Karpas-422 (cell line): ENCODE measurements at regions not wholly inside any gene's neighbourhood (a gene's known extent, or its start where the extent isn't known, plus 50 kb on each side); places are given as distances from the start of the nearest gene placed in this dataset.

ENCODE experiments used
- DNase-seq: peaks from one replicate; pipeline ENCODE4 v3.0.0-alpha.2; 2015
- H2AFZ ChIP-seq: fragments of 200-600 bp; sonication (generic); 2 replicates; pipeline ENCODE4 v1.6.1; 2014; ENCODE audit warnings: antibody characterized with exemption, low read length, mixed read lengths
- H3K27ac ChIP-seq: fragments of 200-600 bp; sonication (generic); 2 replicates; pipeline ENCODE4 v1.5.1; 2014; ENCODE audit warnings: mild to moderate bottlenecking, low read length, moderate library complexity
- H3K27me3 ChIP-seq: fragments of 200-600 bp; sonication (generic); 2 replicates; pipeline ENCODE4 v1.6.1; 2014; ENCODE audit warnings: low read length, mixed read lengths
- H3K36me3 ChIP-seq: fragments of 200-600 bp; sonication (generic); 2 replicates; pipeline ENCODE4 v1.6.1; 2014; ENCODE audit warnings: low read length, mixed read lengths; ENCODE audit not compliant: insufficient read depth
- H3K4me1 ChIP-seq: fragments of 200-600 bp; sonication (generic); 2 replicates; pipeline ENCODE4 v1.6.1; 2014; ENCODE audit warnings: mild to moderate bottlenecking, low read length, mixed read lengths
- H3K4me2 ChIP-seq: fragments of 200-600 bp; sonication (generic); 2 replicates; pipeline ENCODE4 v1.6.1; 2014; ENCODE audit warnings: low read length, low read depth, mild to moderate bottlenecking; ENCODE audit not compliant: poor library complexity, severe bottlenecking
- H3K4me3 ChIP-seq: fragments of 200-600 bp; sonication (generic); 2 replicates; pipeline ENCODE4 v1.5.1; 2014; ENCODE audit warnings: mild to moderate bottlenecking, antibody characterized with exemption, low read length, mixed read lengths
- H3K79me2 ChIP-seq: fragments of 200-600 bp; sonication (generic); 2 replicates; pipeline ENCODE4 v1.6.1; 2014; ENCODE audit warnings: mild to moderate bottlenecking, low read length, mixed read lengths
- H3K9ac ChIP-seq: fragments of 200-600 bp; sonication (generic); 2 replicates; pipeline ENCODE4 v1.6.0; 2014; ENCODE audit warnings: low read length
- H3K9me2 ChIP-seq: fragments of 200-600 bp; sonication (generic), shearing (Covaris generic); replicated peaks from 2 replicates; pipeline ENCODE4 v1.6.0; 2014; ENCODE audit warnings: mild to moderate bottlenecking, low read length, moderate library complexity; ENCODE audit not compliant: insufficient read depth
- H3K9me3 ChIP-seq: fragments of 300-700, 200-600 bp; sonication (generic); 2 replicates; pipeline ENCODE4 v1.6.1; 2014; ENCODE audit warnings: low read length, mixed read lengths
- H4K20me1 ChIP-seq: fragments of 200-600 bp; sonication (generic); 2 replicates; pipeline ENCODE4 v1.6.1; 2014; ENCODE audit warnings: mild to moderate bottlenecking, antibody characterized with exemption, low read length, low read depth; ENCODE audit not compliant: insufficient read depth

DNA sequence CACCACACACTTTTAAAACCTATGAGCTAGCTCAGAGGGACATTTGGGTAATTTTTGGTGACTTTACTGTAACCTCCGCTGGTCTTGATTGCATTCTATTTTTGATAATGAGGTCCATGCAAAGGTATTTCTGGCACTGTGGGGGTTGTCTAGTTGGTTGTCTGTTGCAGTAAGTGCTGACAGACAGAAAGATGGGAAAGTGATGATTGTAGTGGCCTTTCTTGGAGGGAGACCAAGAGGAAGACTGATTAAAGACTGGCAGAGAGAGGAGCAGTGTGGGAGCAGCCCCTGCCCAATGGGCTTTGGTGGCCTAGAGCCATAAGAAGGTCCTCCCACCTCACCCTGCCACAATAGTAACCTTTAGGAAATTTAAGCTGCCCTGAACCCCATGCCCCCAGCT lies 173.4 kb upstream of the CTBP2 start:
- no peaks in the 10 kb centered on the region for H3K36me3 ChIP-seq
- no peaks in the 10 kb centered on the region for H3K9me3 ChIP-seq
- H3K27ac ChIP-seq: no peak overlapping the region
- H3K79me2 ChIP-seq: no peaks in the 10 kb centered on the region
- no peaks in the 10 kb centered on the region for H3K4me1 ChIP-seq
- no peaks in the 10 kb centered on the region for H3K9me2 ChIP-seq
- no peak overlapping the region for H3K4me3 ChIP-seq
- no peak overlapping the region for H3K9ac ChIP-seq
- no peak overlapping the region for H2AFZ ChIP-seq
- no peak overlapping the region for H3K4me2 ChIP-seq
- H4K20me1 ChIP-seq: no peaks in the 10 kb centered on the region
- DNase-seq: no peak
- H3K27me3 ChIP-seq: no peaks in the 10 kb centered on the region

GRCh38 chr10:125333209-125333591 lies 172.8 kb upstream of the CTBP2 start:
- no peak overlapping the region for H2AFZ ChIP-seq
- no peaks in the 10 kb centered on the region for H3K4me1 ChIP-seq
- no peak overlapping the region for H3K4me3 ChIP-seq
- DNase-seq: no peak
- no peaks in the 10 kb centered on the region for H3K9me2 ChIP-seq
- H3K9ac ChIP-seq: no peak overlapping the region
- no peaks in the 10 kb centered on the region for H3K27me3 ChIP-seq
- H3K79me2 ChIP-seq: no peaks in the 10 kb centered on the region
- no peaks in the 10 kb centered on the region for H4K20me1 ChIP-seq
- no peak overlapping the region for H3K27ac ChIP-seq
- no peaks in the 10 kb centered on the region for H3K36me3 ChIP-seq
- no peaks in the 10 kb centered on the region for H3K9me3 ChIP-seq
- H3K4me2 ChIP-seq: no peak overlapping the region

DNA sequence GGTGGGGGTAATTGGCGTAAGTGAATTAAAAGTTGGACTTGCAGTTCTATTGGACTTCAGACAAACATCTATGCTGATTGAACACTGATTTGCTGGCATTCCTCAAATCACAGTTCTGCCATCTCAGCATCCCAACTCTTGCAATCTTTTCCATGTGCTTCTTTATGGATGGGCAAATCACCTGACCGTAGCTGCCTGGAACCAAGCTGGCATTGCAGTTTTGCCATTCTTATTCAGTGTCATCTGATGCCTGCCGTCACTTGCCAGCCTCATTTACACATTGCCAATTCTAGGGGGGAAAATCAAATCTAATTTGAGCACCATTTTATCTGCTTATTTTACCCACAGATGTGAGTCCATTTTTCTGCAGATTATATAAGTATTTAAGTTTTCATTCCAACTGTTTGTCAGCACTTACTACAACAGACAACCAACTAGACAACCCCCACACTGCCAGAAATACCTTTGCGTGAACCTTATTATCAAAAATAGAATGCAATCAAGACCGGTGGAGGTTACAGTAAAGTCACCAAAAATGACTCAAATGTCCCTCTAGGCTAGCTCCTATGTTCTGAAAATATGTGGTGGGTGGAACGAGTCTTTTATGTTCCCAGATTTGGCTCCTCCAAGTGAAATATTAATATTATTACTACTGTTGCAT lies 172.3 kb upstream of the CTBP2 start:
- no peaks in the 10 kb centered on the region for H3K4me1 ChIP-seq
- no peak overlapping the region for H3K4me3 ChIP-seq
- H3K27me3 ChIP-seq: no peaks in the 10 kb centered on the region
- H3K9me3 ChIP-seq: no peaks in the 10 kb centered on the region
- no peaks in the 10 kb centered on the region for H4K20me1 ChIP-seq
- no peak overlapping the region for H3K27ac ChIP-seq
- no peak overlapping the region for H3K9ac ChIP-seq
- no peak overlapping the region for H3K4me2 ChIP-seq
- H2AFZ ChIP-seq: no peak overlapping the region
- no peaks in the 10 kb centered on the region for H3K36me3 ChIP-seq
- DNase-seq: no peak
- H3K9me2 ChIP-seq: no peaks in the 10 kb centered on the region
- H3K79me2 ChIP-seq: no peaks in the 10 kb centered on the region

GRCh38 chr10:125331056-125331455 lies 170.7 kb upstream of the CTBP2 start:
- Histone ChIP-seq H3K9ac (no peak overlapping the region), H3K79me2 (no peaks in the 10 kb centered on the region), H3K27me3 (no peaks in the 10 kb centered on the region), H3K36me3 (no peaks in the 10 kb centered on the region), H3K9me3 (no peaks in the 10 kb centered on the region), H3K9me2 (no peaks in the 10 kb centered on the region), H3K27ac (no peak overlapping the region), H2AFZ (no peak overlapping the region), H3K4me2 (no peak overlapping the region), H4K20me1 (no peaks in the 10 kb centered on the region), H3K4me3 (no peak overlapping the region), H3K4me1 (no peaks in the 10 kb centered on the region)
- DNase-seq: no peak

GRCh38 chr10:125329056-125329455 lies 168.7 kb upstream of the CTBP2 start:
- no peak overlapping the region for H3K27ac ChIP-seq
- H3K27me3 ChIP-seq: no peaks in the 10 kb centered on the region
- H4K20me1 ChIP-seq: no peaks in the 10 kb centered on the region
- no peaks in the 10 kb centered on the region for H3K9me2 ChIP-seq
- H2AFZ ChIP-seq: no peak overlapping the region
- no peaks in the 10 kb centered on the region for H3K79me2 ChIP-seq
- no peak overlapping the region for H3K4me2 ChIP-seq
- no peak overlapping the region for H3K9ac ChIP-seq
- no peaks in the 10 kb centered on the region for H3K4me1 ChIP-seq
- H3K4me3 ChIP-seq: no peak overlapping the region
- H3K36me3 ChIP-seq: no peaks in the 10 kb centered on the region
- no peak for DNase-seq
- no peaks in the 10 kb centered on the region for H3K9me3 ChIP-seq

DNA sequence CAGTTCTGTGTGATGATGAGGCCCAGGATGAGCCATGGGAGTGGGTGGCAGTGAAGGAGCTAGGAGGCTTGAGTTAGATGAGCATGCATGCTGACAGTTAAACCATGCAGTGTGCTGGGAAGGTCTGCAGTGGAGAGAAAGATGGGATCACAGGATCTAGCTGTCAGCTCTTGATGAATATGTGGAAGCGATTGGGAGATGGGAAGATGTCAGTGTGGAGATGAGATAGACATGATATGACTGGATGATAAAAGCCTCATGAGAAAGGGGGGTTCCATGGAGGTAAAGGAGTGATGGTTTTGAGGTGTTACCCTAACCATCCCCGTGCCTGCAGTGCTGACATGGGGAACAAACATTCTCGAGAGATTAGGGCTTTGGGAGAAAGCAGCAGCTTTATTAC lies 165.0 kb upstream of the CTBP2 start:
- Histone ChIP-seq H3K4me3 (no peak overlapping the region), H3K9ac (no peak overlapping the region), H2AFZ (no peak overlapping the region), H4K20me1 (no peaks in the 10 kb centered on the region), H3K36me3 (no peaks in the 10 kb centered on the region), H3K9me2 (no peaks in the 10 kb centered on the region), H3K4me2 (no peak overlapping the region), H3K79me2 (no peaks in the 10 kb centered on the region), H3K4me1 (no peaks in the 10 kb centered on the region), H3K27ac (no peak overlapping the region), H3K9me3 (no peaks in the 10 kb centered on the region), H3K27me3 (no peaks in the 10 kb centered on the region)
- DNase-seq: no peak

- Histone ChIP-seq H3K36me3 (no peaks in the 10 kb centered on the region), H3K4me1 (no peaks in the 10 kb centered on the region), H3K9me2 (no peaks in the 10 kb centered on the region; the same call in 1 of the 2 replicates)
These were observed 156.1 kb upstream of the CTBP2 start for GRCh38 chr10:125316436-125316835.

GRCh38 chr10:125300937-125301336 lies 140.6 kb upstream of the CTBP2 start:
- H3K4me1 ChIP-seq: no peaks in the 10 kb centered on the region
- no peaks in the 10 kb centered on the region for H3K36me3 ChIP-seq
- DNase-seq: no peak
- no peak overlapping the region for H3K4me2 ChIP-seq
- no peaks in the 10 kb centered on the region for H3K27me3 ChIP-seq
- no peak overlapping the region for H2AFZ ChIP-seq
- H3K4me3 ChIP-seq: no peak overlapping the region
- H3K9me3 ChIP-seq: no peaks in the 10 kb centered on the region
- no peaks in the 10 kb centered on the region for H3K9me2 ChIP-seq
- no peaks in the 10 kb centered on the region for H3K79me2 ChIP-seq
- H3K9ac ChIP-seq: no peak overlapping the region
- no peak overlapping the region for H3K27ac ChIP-seq
- no peaks in the 10 kb centered on the region for H4K20me1 ChIP-seq

More at GRCh38 chr10:125316436-125316835, 156.1 kb upstream of the CTBP2 start:
- no peak overlapping the region for H3K27ac ChIP-seq
- no peaks in the 10 kb centered on the region for H4K20me1 ChIP-seq
- no peak for DNase-seq
- H2AFZ ChIP-seq: no peak overlapping the region
- no peaks in the 10 kb centered on the region for H3K79me2 ChIP-seq
- no peak overlapping the region for H3K4me3 ChIP-seq
- H3K9me3 ChIP-seq: no peaks in the 10 kb centered on the region
- H3K4me2 ChIP-seq: no peak overlapping the region
- H3K9ac ChIP-seq: no peak overlapping the region
- H3K27me3 ChIP-seq: peaks cover 3% of the 10 kb centered on the region; the same call in 1 of the 2 replicates
